MV-4-11 (cell line): ENCODE measurements at regions not wholly inside any gene's neighbourhood (a gene's known extent, or its start where the extent isn't known, plus 50 kb on each side); places are given as distances from the start of the nearest gene placed in this dataset.

ENCODE experiments used
- DNase-seq: peaks from one replicate; lab custom pipeline; 2025; lab: John Stamatoyannopoulos, UW

GRCh38 chr6:47117314-47117713, 75.2 kb upstream of the ADGRF1 start:
- DNase-seq, result no peak

DNA sequence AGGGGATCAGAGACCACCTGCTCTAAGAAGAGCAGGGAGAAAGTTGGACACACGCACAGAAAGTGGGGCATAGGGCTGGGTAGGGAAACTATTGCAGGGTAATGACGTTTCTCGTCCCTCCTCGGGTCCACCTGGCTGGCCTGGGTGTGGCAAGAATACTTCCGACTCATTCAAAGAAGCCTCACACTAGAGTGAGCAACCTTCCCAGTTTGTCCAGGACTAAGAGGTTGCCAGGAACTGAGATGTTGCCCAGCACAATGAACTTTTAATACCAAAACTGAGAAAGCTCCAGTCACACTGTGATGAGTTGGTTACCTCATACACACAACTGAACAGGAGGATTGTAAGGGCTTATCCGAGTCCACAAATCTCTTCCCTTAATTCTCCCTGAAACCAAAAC, 74.5 kb upstream of the ADGRF1 start:
- no peak for DNase-seq

- DNase-seq, result no peak
Observed at GRCh38 chr6:47116086-47116485, 74.0 kb upstream of the ADGRF1 start.

- DNase-seq, result no peak
Observed at GRCh38 chr6:47114460-47114859, 72.3 kb upstream of the ADGRF1 start.

- DNase-seq, result no peak
Observed at GRCh38 chr6:47112317-47112716, 70.2 kb upstream of the ADGRF1 start.

- peak; percentile 66 for DNase-seq
Observed at GRCh38 chr6:47111685-47112084, 69.6 kb upstream of the ADGRF1 start.

DNA sequence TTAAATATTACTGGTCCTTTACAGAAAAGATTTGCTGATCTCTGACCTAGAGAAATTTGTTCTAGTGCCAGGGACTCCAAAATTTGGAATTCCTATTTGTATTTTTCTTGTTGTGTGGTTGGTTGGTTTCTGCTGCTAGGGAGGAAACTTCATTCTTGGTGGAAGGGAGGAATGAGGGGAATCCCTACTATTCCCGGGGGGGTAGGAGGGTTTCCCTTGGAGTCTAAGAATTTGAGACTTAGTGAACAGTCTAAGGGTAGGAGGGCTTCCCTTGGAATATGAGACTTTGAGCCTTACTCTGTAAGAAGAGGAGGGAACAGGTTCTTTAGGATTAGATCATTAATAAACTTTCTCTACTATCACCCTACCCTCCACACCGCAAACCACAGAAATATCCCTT, 67.1 kb upstream of the ADGRF1 start:
- no peak for DNase-seq

GRCh38 chr6:47106721-47107197, 64.6 kb upstream of the ADGRF1 start:
- no peak for DNase-seq

DNA sequence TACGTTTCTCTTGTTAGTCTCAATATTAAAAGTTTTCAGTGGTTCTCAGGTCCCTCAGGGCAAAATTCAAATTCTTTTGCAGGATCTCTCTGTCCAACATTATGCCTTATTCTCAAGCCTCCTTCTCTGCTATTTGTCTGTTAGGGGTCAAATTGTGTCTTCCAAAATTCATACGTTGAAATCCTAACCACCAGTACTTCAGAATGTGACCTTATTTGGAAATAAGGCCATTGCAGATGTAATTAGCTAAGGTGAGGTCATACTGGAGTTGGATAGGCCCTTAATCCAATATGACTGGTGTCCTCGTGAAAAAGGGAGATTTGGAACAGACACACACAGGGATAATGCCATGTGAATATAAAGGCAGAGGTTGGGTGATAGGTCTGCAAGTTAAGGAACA, 64.1 kb upstream of the ADGRF1 start:
- DNase-seq, result no peak

DNA sequence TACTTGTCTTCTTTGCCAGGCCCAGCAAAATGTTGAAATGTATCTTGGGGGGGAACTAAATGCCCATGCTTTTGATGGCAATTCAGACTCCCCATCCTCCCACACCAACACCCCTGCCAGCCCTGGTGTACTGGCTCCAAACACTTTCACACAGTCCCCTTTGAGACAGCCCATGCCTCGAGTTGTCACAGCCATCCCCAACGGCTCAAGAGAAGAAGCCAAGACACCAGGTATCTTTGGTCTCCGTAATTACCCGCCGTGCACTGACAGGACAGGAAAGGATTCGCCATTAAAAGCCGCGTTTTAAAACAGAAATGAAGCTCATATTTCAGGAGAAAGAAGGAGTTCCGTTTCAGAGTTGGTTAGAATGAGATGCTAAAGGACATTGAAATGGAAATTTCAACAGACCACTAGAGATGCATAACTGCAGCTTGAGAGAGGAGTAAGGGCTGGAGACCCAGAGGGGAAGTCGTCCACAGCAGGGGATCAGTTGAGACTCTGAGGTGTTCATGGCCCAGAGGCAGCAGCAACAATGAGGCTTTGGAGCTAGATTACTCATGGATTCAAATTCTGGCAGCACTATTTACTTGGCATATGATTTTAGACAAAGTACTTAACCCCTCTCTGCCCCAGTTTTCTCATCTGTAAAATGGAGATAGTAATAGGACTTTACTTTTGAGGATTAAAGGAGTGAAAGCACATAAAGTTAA, 63.5 kb upstream of the ADGRF1 start:
- DNase-seq, result no peak

GRCh38 chr6:47103931-47104330, 61.8 kb upstream of the ADGRF1 start:
- DNase-seq, result peak; percentile 87

GRCh38 chr6:47102331-47102730, 60.2 kb upstream of the ADGRF1 start:
- DNase-seq, result no peak

DNA sequence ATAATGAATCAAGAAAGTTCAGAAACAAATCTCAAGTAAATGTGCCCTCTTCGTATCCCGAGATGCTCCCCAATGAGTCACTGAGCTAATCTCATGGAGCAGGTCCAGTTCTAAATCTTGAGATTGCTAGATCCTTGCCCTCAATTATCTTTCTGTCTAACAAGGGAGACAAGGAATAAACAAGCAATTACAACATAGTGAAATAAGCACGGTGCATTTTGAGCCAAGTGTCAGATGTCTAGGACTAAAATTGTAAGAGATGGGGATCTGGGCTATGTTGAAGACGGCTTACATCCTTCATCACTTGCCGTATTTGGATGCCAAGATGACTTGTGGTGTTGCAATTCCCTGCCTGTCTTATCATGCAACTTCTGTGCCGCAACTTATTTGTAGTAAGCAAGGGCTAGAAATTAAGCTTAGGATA, 56.5 kb upstream of the ADGRF1 start:
- DNase-seq, result peak; percentile 15

- peak; percentile 75 for DNase-seq
Observed at GRCh38 chr6:47097092-47097945, 55.2 kb upstream of the ADGRF1 start.

GRCh38 chr6:47096211-47096895, 54.2 kb upstream of the ADGRF1 start:
- peak; percentile 3 for DNase-seq

- peak; percentile 36 for DNase-seq
Observed at GRCh38 chr6:47094241-47094925, 52.3 kb upstream of the ADGRF1 start.

DNA sequence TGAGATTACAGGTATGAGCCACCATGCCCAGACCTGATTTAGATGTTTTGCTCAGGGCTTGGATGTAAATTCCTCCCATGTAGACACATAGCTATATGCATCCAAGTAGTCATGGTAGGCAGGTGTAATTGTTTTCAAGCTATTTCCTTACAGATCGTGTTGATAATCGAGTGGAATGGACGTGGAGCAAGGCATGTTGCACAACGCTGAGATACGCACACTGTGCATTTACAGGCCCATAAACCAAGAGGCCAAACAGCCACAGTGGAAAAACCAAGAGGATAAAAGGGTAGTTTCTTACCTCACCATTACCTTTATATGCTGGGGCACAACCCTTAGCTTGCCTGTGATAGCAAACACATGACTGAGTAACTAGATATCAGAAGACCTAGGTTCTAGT, 51.0 kb upstream of the ADGRF1 start:
- DNase-seq, result no peak

- no peak for DNase-seq
Observed at GRCh38 chr6:47091886-47092668, 49.9 kb upstream of the ADGRF1 start.
